GM12878 (cell line): ENCODE measurements at regions not wholly inside any gene's neighbourhood (a gene's known extent, or its start where the extent isn't known, plus 50 kb on each side); places are given as distances from the start of the nearest gene placed in this dataset.

ENCODE experiments used
- CBX5 ChIP-seq: sonication (generic); IDR thresholded peaks from 2 replicates; pipeline ENCODE4 v1.6.1; 2016; ENCODE audit warnings: low read depth, moderate library complexity, mild to moderate bottlenecking, inconsistent platforms
- CHD4 ChIP-seq: fragments of 200-600 bp; sonication (generic); IDR thresholded peaks from 2 replicates; pipeline ENCODE4 v1.6.1; 2016; ENCODE audit warnings: mild to moderate bottlenecking
- CTCF ChIP-seq, 3 experiments: IDR thresholded peaks in 2 of 3; conservative IDR thresholded peaks in 1 of 3; 2 replicates each; pipeline ENCODE4 v1.5.1; 2011; ENCODE audit warnings: low read depth in 3 of 3, low read length in 3 of 3, mild to moderate bottlenecking in 3 of 3, control low read depth in 2 of 3, moderate library complexity in 2 of 3, inconsistent platforms in 1 of 3, mixed read lengths in 1 of 3; ENCODE audit not compliant: control insufficient read depth in 2 of 3, insufficient read depth in 1 of 3; ENCODE audit errors: extremely low read depth in 1 of 3
- EZH2 ChIP-seq: IDR thresholded peaks from 2 replicates; pipeline ENCODE4 v1.6.1; 2012; ENCODE audit warnings: low read depth, mild to moderate bottlenecking, control low read depth, inconsistent platforms, low read length, borderline replicate concordance; ENCODE audit not compliant: control insufficient read depth
- HDAC6 ChIP-seq: fragments of 200-600 bp; sonication (generic); IDR thresholded peaks from one replicate; pipeline ENCODE4 v1.8.0; 2017; ENCODE audit warnings: antibody characterized with exemption; ENCODE audit not compliant: unreplicated experiment
- KAT2A ChIP-seq: conservative IDR thresholded peaks from 2 replicates; pipeline ENCODE4 v1.6.1; 2011; ENCODE audit warnings: low read depth, low read length; ENCODE audit not compliant: control insufficient read depth
- KDM1A ChIP-seq: fragments of 200-600 bp; sonication (generic); IDR thresholded peaks from 2 replicates; pipeline ENCODE4 v1.6.1; 2016; ENCODE audit warnings: borderline replicate concordance
- MEF2A ChIP-seq: IDR thresholded peaks from 2 replicates; pipeline ENCODE4 v1.6.1; 2011; ENCODE audit warnings: low read depth, mild to moderate bottlenecking, low read length, moderate library complexity; ENCODE audit not compliant: insufficient read depth
- NFYA ChIP-seq: IDR thresholded peaks from 2 replicates; pipeline ENCODE4 v1.6.1; 2011; ENCODE audit warnings: low read depth, mild to moderate bottlenecking, low read length, improper control_type of control experiment, borderline replicate concordance
- NFYB ChIP-seq: IDR thresholded peaks from 2 replicates; pipeline ENCODE4 v1.6.1; 2011; ENCODE audit warnings: low read depth, mild to moderate bottlenecking, low read length, improper control_type of control experiment, moderate library complexity; ENCODE audit not compliant: insufficient read depth
- POLR2A ChIP-seq: IDR thresholded peaks from 2 replicates; pipeline ENCODE4 v1.6.1; 2011; ENCODE audit warnings: low read depth, mild to moderate bottlenecking, low read length
- POLR2AphosphoS5 ChIP-seq: IDR thresholded peaks from 2 replicates; pipeline ENCODE4 v1.6.1; 2011; ENCODE audit warnings: mild to moderate bottlenecking, low read length, inconsistent platforms
- PRDM15 ChIP-seq: fragments of 450-650 bp; formaldehyde crosslinking; IDR thresholded peaks from 2 replicates; pipeline ENCODE4 v1.4.0; 2020; ENCODE audit warnings: mild to moderate bottlenecking, moderate library complexity
- REST ChIP-seq: IDR thresholded peaks from 2 replicates; pipeline ENCODE4 v1.6.1; 2012; ENCODE audit warnings: mild to moderate bottlenecking, low read depth, low read length

GRCh38 chr12:17077594-17077993 is 471.6 kb upstream of the LMO3 start:
- no peak for TF ChIP-seq NFYA
- no peak for TF ChIP-seq KAT2A
- TF ChIP-seq NFYB, result no peak
- no peak for TF ChIP-seq MEF2A
- TF ChIP-seq EZH2, result no peak
- no peak for TF ChIP-seq HDAC6
- no peak for TF ChIP-seq CTCF (IDR thresholded peaks at IDR 0.05 in 2 of 3, conservative IDR thresholded peaks at IDR 0.05 in 1 of 3; ENCODE audit: control insufficient read depth in 2 of 3, extremely low read depth in 1 of 3, insufficient read depth in 1 of 3, low read depth in 3 of 3, low read length in 3 of 3)
- TF ChIP-seq KDM1A, result no peak
- TF ChIP-seq PRDM15 (CRISPR knock-in tag), result no peak
- no peak for TF ChIP-seq POLR2A
- no peak for TF ChIP-seq REST
- TF ChIP-seq CBX5, result no peak
- no peak for TF ChIP-seq CHD4
- TF ChIP-seq POLR2AphosphoS5, result no peak
